DMS53 treated with DMSO at 0.1 percent for 48 hours (cell line): ENCODE measurements at regions not wholly inside any gene's neighbourhood (a gene's known extent, or its start where the extent isn't known, plus 50 kb on each side); places are given as distances from the start of the nearest gene placed in this dataset.
"Not testable (repeated sequence)": the region's sequence is repeated elsewhere in the genome, so short reads cannot be mapped to it uniquely, and the experiment has no call there.

ENCODE experiments used
- DNase-seq: peaks from one replicate; lab custom pipeline; 2025; ENCODE audit not compliant: unreplicated experiment; lab: John Stamatoyannopoulos, UW

GRCh38 chr17:5943982-5944381 lies 126.2 kb upstream of the WSCD1 start:
- DNase-seq = no peak

DNA sequence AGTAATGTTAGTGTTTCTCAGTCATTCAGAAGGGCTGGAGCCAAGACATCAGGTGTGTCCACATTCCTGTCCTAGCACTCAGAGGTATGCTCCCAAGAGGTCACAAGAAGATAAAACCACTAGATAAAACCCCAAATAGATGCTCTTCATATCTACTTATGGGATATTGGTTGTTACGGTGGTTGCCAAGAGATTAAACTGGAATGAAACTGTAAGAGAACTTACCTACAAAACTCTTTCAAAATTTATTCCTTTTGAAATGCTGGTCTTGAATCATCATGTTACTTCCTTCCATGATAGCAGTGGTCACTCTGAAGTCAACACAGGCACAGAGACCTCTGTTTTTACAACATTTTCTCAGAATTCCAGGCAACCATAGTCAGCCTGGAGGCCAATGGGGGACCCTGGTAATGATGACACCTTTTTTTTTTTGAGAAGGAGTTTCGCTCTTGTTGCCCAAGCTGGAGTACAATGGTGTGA lies 122.4 kb upstream of the WSCD1 start:
- no peak for DNase-seq

- DNase-seq = no peak
Observed at GRCh38 chr17:5948811-5949210, 121.4 kb upstream of the WSCD1 start.

DNA sequence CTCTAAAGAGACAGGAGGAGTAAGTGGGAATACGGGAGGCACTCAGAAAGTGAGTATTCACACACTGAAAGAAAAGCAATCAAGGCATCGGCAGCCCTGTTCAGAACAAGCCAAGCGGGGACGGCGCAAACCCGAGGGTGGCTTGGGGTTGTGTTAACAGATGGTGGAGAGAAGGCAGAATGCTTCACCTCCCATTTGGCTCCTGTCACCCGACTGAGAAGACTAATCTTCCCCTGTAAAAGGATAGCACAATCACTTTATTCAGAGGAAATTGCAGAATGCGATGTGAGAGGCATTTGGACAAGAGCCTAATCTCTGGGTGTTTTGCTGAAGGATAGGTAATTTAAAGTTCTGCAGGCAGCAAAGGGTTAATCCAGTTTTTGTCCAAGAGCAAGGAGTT lies 119.3 kb upstream of the WSCD1 start:
- DNase-seq = no peak

- DNase-seq = no peak
Observed at GRCh38 chr17:5951912-5952311, 118.3 kb upstream of the WSCD1 start.

GRCh38 chr17:5952518-5952917 lies 117.7 kb upstream of the WSCD1 start:
- no peak for DNase-seq

GRCh38 chr17:5955764-5956163 lies 114.4 kb upstream of the WSCD1 start:
- DNase-seq = no peak

DNA sequence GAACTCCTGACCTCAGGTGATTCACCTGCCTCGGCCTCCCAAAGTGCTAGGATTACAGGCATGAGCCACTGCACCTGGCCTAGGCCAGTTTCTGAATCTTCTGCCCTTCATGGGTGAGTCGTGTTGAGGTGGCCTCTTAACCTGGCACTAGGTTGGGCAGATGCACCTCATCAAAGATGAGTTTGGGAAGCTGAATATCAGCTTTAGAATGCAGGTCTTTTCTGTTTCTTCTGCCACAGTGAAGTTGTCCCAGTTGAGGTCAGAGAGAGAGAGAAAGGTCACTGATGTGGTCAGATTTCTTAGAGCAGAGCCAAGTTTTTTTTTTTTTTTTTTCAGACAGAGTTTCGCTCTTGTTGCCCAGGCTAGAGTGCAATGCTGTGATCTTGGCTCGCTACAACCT lies 111.3 kb upstream of the WSCD1 start:
- DNase-seq = no peak

- DNase-seq = no peak
Observed at GRCh38 chr17:5962371-5962770, 107.8 kb upstream of the WSCD1 start.

DNA sequence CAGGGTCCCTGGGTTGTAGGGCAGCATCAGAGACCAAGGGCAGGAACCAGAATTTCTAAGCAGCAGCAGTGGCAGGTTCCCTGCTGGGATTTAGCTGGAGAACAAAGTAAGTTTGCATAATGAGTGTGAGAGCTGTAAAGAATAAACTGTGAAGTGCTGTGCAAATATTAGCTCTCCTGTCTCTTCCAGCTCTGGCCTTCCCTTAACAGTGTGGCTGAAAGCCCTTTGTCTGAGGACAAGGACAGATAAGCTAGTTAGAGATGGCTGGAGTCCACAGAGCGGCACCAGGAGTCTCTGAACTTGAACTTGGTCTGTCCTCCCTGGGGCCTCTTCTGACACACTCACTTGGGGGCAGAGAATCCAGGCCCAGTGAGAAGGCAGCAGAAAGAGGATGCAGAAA lies 98.2 kb upstream of the WSCD1 start:
- peak; percentile 35 for DNase-seq

- no peak for DNase-seq
Observed at GRCh38 chr17:5973410-5973809, 96.8 kb upstream of the WSCD1 start.

- DNase-seq = no peak
Observed at GRCh38 chr17:5975661-5976060, 94.5 kb upstream of the WSCD1 start.

GRCh38 chr17:5976251-5976650 lies 93.9 kb upstream of the WSCD1 start:
- DNase-seq = no peak

GRCh38 chr17:5978496-5978895 lies 91.7 kb upstream of the WSCD1 start:
- DNase-seq = no peak

DNA sequence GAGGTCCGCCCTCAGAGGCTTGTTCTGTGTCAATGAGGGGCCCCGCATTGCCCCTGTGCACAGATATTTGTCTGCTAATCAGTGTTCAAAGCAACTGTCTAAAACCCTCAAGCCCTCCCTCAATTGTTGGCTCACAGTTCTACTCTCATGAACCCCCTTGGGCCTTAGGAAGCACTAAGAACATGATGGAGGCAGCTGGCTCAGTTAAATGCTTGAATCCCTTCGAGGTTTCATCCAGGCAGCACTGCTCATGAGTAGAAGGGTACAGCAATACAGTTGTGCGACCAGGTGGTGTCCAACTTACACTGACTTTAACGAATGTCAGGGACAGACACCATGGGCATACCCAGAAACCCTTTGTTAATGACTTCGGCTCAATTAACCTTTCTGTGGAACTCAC lies 89.2 kb upstream of the WSCD1 start:
- DNase-seq = no peak

GRCh38 chr17:5986644-5987043 lies 83.5 kb upstream of the WSCD1 start:
- DNase-seq = no peak

DNA sequence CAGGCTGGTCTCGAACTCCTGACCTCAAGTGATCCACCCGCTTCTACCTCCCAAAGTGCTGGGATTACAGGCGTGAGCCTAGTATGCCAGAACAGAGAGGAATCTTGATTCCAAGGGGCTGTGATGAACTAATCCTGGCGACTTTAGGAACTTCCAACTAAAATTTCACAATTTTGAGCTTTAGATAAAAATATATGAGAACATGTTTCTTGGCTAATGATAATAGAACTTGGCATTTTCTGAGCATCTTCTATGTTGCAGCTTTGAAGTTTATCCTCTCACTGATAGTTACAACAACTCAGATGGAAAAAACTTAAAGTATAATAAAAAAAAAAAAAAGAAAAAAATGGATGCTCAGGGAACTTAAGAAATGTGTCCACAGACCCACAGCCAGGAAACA lies 69.8 kb upstream of the WSCD1 start:
- no peak for DNase-seq

GRCh38 chr17:6003221-6003620 lies 67.0 kb upstream of the WSCD1 start:
- DNase-seq = not testable (repeated sequence)

- no peak for DNase-seq
Observed at GRCh38 chr17:6005939-6006338, 64.2 kb upstream of the WSCD1 start.

- DNase-seq = no peak
Observed at GRCh38 chr17:6011206-6011605, 59.0 kb upstream of the WSCD1 start.

DNA sequence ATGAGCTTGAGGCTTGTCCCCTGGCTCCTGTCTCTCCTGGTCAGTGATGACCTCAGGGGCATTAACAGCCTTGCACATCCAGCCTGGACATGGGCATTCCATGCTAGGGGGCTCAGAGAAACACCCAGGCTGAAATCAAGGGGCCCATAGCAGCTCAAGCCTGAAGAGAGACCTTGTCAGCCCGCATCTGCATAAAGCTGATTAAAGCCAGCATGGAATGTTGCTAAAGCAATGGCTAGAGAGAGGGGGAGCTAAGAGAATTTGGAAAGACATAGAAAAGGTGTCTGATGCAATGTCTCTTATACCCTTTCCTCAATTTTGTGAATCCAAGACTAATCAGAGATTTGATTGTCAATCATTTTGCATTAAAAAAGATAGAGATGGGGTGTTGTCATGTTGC lies 51.4 kb upstream of the WSCD1 start:
- no peak for DNase-seq

DNA sequence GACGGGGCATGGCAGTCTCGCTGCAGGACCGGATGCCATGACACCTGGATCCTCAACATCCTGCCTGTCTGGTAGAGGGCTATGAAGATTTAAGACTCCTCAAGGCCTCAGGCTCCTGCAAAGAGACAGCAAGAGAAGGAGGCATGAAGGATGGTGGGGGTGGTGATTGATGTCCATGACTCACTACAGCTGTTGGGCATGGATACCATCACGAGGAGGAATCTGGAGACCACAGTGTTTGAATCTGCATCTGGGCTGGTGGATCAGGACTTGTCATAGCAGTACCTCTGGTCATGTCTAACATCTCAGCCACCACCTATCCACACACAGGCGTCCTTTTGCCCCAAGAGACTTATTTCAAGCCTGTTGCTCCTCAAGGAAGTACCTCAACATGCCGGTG lies 50.2 kb upstream of the WSCD1 start:
- no peak for DNase-seq

- DNase-seq = no peak
Observed at GRCh38 chr17:6020376-6021010, 49.7 kb upstream of the WSCD1 start.
